Endothelial cell of umbilical vein (primary cell): ENCODE measurements at regions not wholly inside any gene's neighbourhood (a gene's known extent, or its start where the extent isn't known, plus 50 kb on each side); places are given as distances from the start of the nearest gene placed in this dataset.

Experiments
- BruUV-seq: library from RNA; stranded (reverse); fragments of 400-500 nt; replicated peaks from 2 replicates; lab custom pipeline; 2021; lab: Mats Ljungman, UMichigan
- CTCF ChIA-PET: fragments of 300-600, 350-600 bp; sonication (Branson Sonifier 250); formaldehyde crosslinking; loops from one replicate; lab custom pipeline; 2021; ENCODE audit warnings: antibody characterized with exemption, inconsistent platforms; lab: Charles Lee
- POLR2A ChIA-PET: fragments of 300-600, 350-600 bp; sonication (Branson Sonifier 250); formaldehyde crosslinking; loops from one replicate; lab custom pipeline; 2021; ENCODE audit warnings: antibody characterized with exemption, inconsistent platforms; lab: Charles Lee
- DNase-seq: peaks from one replicate; pipeline ENCODE4 v3.0.0-alpha.2; 2011; ENCODE audit warnings: low read depth, low spot score
- FAIRE-seq: peaks from 2 replicates; lab custom pipeline; 2011; peaks lifted over from hg19 to GRCh38; lab: Jason Lieb, UNC
- H2AFZ ChIP-seq: 2 replicates; pipeline ENCODE4 v1.6.0; 2012; ENCODE audit warnings: low read depth, low read length, control low read depth, inconsistent platforms
- H3K27ac ChIP-seq: 2 replicates; pipeline ENCODE4 v1.5.1; 2011; ENCODE audit warnings: low read depth, mild to moderate bottlenecking, control low read depth, low read length, moderate library complexity; ENCODE audit not compliant: insufficient read depth
- H3K27me3 ChIP-seq, 2 experiments: 2 replicates each; pipeline versions ENCODE4 v1.6.0 to v1.6.1; 2011; ENCODE audit warnings: low read length in 2 of 2, mixed read lengths in 1 of 2; ENCODE audit not compliant: control insufficient read depth in 2 of 2, insufficient read depth in 2 of 2
- H3K36me3 ChIP-seq, 2 experiments: 2 replicates in 1 of 2; 3 replicates in 1 of 2; pipeline ENCODE4 v1.5.1; 2011; ENCODE audit warnings: low read length in 2 of 2, mild to moderate bottlenecking in 1 of 2, moderate library complexity in 1 of 2; ENCODE audit not compliant: control insufficient read depth in 2 of 2, insufficient read depth in 2 of 2; ENCODE audit errors: extremely low read depth in 1 of 2
- H3K4me1 ChIP-seq: 3 replicates; pipeline ENCODE4 v1.5.1; 2011; ENCODE audit warnings: mild to moderate bottlenecking, low read length; ENCODE audit not compliant: control insufficient read depth, insufficient read depth; ENCODE audit errors: extremely low read depth
- H3K4me2 ChIP-seq: 2 replicates; pipeline ENCODE4 v1.6.1; 2011; ENCODE audit warnings: low read length, control low read depth, mixed read lengths; ENCODE audit not compliant: insufficient read depth
- H3K4me3 ChIP-seq, 3 experiments: fragments of 200-600 bp in 1 of 3; sonication (generic), shearing (Covaris generic) in 1 of 3; replicated peaks in 1 of 3; 2 replicates each; pipeline ENCODE4 v1.5.1; 2011 to 2016; ENCODE audit warnings: control low read depth in 3 of 3, low read length in 3 of 3, mild to moderate bottlenecking in 2 of 3, inconsistent platforms in 1 of 3, low read depth in 1 of 3, moderate library complexity in 1 of 3; ENCODE audit not compliant: insufficient read depth in 1 of 3
- H3K79me2 ChIP-seq: 2 replicates; pipeline ENCODE4 v1.6.0; 2012; ENCODE audit warnings: low read length, inconsistent platforms; ENCODE audit not compliant: control insufficient read depth, insufficient read depth
- H3K9ac ChIP-seq: replicated peaks from 2 replicates; pipeline ENCODE3; 2011; ENCODE audit warnings: low read length, control low read depth; ENCODE audit not compliant: insufficient read depth; ENCODE audit errors: extremely low read depth
- H3K9me1 ChIP-seq: replicated peaks from 3 replicates; pipeline ENCODE4 v1.6.0; 2011; ENCODE audit warnings: mild to moderate bottlenecking, low read length; ENCODE audit not compliant: control insufficient read depth, insufficient read depth; ENCODE audit errors: extremely low read depth
- H3K9me3 ChIP-seq: replicated peaks from 2 replicates; pipeline ENCODE4 v1.5.1; 2012; ENCODE audit warnings: low read length, inconsistent platforms; ENCODE audit not compliant: control insufficient read depth, insufficient read depth
- H4K20me1 ChIP-seq: replicated peaks from 2 replicates; pipeline ENCODE3; 2011; ENCODE audit warnings: mild to moderate bottlenecking, low read length; ENCODE audit not compliant: control insufficient read depth, insufficient read depth; ENCODE audit errors: extremely low read depth
- CTCF ChIP-seq, 2 donors: IDR thresholded peaks; 1 replicate in 1 of 2; 2 replicates in 1 of 2; pipeline ENCODE4 v1.5.1; 2011; ENCODE audit warnings: low read length in 2 of 2, mild to moderate bottlenecking in 2 of 2, moderate library complexity in 2 of 2, control low read depth in 1 of 2, inconsistent platforms in 1 of 2, low read depth in 1 of 2; ENCODE audit not compliant: insufficient read depth in 1 of 2; ENCODE audit errors: extremely low read depth in 1 of 2
- EZH2 ChIP-seq: IDR thresholded peaks from 2 replicates; pipeline ENCODE4 v1.6.1; 2012; ENCODE audit warnings: borderline replicate concordance, low read depth, mild to moderate bottlenecking, moderate library complexity, low read length, inconsistent platforms; ENCODE audit not compliant: severe bottlenecking
- FOS ChIP-seq: IDR thresholded peaks from 2 replicates; pipeline ENCODE4 v1.6.1; 2011; ENCODE audit warnings: mild to moderate bottlenecking, low read length, moderate library complexity, borderline replicate concordance; ENCODE audit not compliant: insufficient read depth
- GATA2 ChIP-seq: IDR thresholded peaks from 2 replicates; pipeline ENCODE4 v1.7.0; 2011; ENCODE audit warnings: low read depth, mild to moderate bottlenecking, moderate library complexity, mixed read lengths, low read length; ENCODE audit not compliant: insufficient read length, insufficient read depth
- JUN ChIP-seq: IDR thresholded peaks from 2 replicates; pipeline ENCODE4 v1.6.1; 2011; ENCODE audit warnings: borderline replicate concordance, low read depth; ENCODE audit not compliant: insufficient read length, insufficient read depth
- MYC ChIP-seq: IDR thresholded peaks from one replicate; pipeline ENCODE4 v1.6.1; 2011; ENCODE audit warnings: mild to moderate bottlenecking, low read depth, low read length
- POLR2A ChIP-seq: IDR thresholded peaks from 2 replicates; pipeline ENCODE4 v1.6.1; 2012; ENCODE audit warnings: low read depth, mild to moderate bottlenecking, control low read depth, low read length
- POLR2AphosphoS5 ChIP-seq: IDR thresholded peaks from 2 replicates; pipeline ENCODE4 v1.6.1; 2012; ENCODE audit warnings: low read depth, mild to moderate bottlenecking, control low read depth, low read length, moderate library complexity; ENCODE audit not compliant: insufficient read depth
- dilution Hi-C: fragments of 300-500 bp; cut with MboI; formaldehyde crosslinking; loops from one replicate; pipeline ENCODE4 v1.15.0; 2019; ENCODE audit warnings: low sequenced_read_pairs; ENCODE audit not compliant: extremely low pct_ligation_motif_present
- intact Hi-C: fragments of 100-400 bp; cut with micrococcal nuclease; formaldehyde crosslinking; loops from one replicate; pipeline ENCODE4 v1.10.0; 2022
- TF ChIP-seq, protein P1 (sequence below): IDR thresholded peaks from 2 replicates; pipeline ENCODE4 v1.6.1; 2011; ENCODE audit not compliant: insufficient read depth, insufficient read length

DNA sequence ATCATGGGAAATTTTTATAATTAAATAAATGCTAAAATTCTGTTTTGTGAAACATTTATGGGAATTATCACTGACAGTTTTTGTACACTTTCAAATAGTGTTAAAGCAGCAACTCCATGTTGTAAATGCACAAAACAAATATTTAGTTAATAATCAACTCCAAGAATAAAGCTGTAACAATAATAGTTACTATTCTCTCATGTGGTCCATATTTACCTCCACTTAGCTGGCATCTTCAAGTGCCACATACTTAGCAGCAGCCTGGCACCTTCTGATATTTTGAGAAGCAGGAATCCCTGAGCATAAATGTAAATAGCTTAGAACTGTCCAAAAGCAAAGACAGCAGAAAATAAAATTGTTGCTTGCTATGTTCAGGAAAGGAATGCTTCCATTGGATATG lies 154.3 kb downstream of the KDM5D start:
- H3K36me3 ChIP-seq = no peaks in the 10 kb centered on the region
- no peak overlapping the region for H3K4me3 ChIP-seq
- no peak for FAIRE-seq
- no TSS peak for BruUV-seq
- TF ChIP-seq GATA2 (no peak), MYC (no peak), JUN (no peak), POLR2AphosphoS5 (no peak), FOS (no peak), CTCF (IDR thresholded peaks at IDR 0.05; ENCODE audit: extremely low read depth in 1 of 2, insufficient read depth in 1 of 2, low read depth in 1 of 2, low read length in 2 of 2) (no peak), EZH2 (no peak), POLR2A (no peak)
- TF ChIP-seq, protein P1, sequence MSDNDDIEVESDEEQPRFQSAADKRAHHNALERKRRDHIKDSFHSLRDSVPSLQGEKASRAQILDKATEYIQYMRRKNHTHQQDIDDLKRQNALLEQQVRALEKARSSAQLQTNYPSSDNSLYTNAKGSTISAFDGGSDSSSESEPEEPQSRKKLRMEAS = no peak
- dilution Hi-C loops (no loop called here), intact Hi-C loops (no loop called here)
- H3K4me2 ChIP-seq = no peak overlapping the region
- ChIA-PET POLR2A (no interaction called here), CTCF (no interaction called here)
- no peaks in the 10 kb centered on the region for H4K20me1 ChIP-seq
- no peaks in the 10 kb centered on the region for H3K4me1 ChIP-seq
- no peak overlapping the region for H3K9ac ChIP-seq
- H3K27ac ChIP-seq = no peak overlapping the region
- H3K9me1 ChIP-seq = no peaks in the 10 kb centered on the region
- no peak overlapping the region for H2AFZ ChIP-seq
- DNase-seq = no peak
- no peaks in the 10 kb centered on the region for H3K79me2 ChIP-seq
- no peaks in the 10 kb centered on the region for H3K9me3 ChIP-seq
- no peaks in the 10 kb centered on the region for H3K27me3 ChIP-seq
